OCI-LY3 (cell line): ENCODE measurements at regions not wholly inside any gene's neighbourhood (a gene's known extent, or its start where the extent isn't known, plus 50 kb on each side); places are given as distances from the start of the nearest gene placed in this dataset.

Experiments
- CTCF ChIP-seq: fragments of 200-600, 300-600 bp; sonication (generic); IDR thresholded peaks from 2 replicates; pipeline ENCODE4 v1.5.1; 2014; ENCODE audit warnings: antibody characterized with exemption, low read length, low read depth
- EZH2phosphoT487 ChIP-seq: fragments of 200-600 bp; shearing (Covaris generic); IDR thresholded peaks from 2 replicates; pipeline ENCODE4 v1.6.1; 2018; ENCODE audit warnings: antibody characterized with exemption, mixed run types, low read depth

GRCh38 chr7:32330602-32331001 is 159.6 kb downstream of the LSM5 start:
- TF ChIP-seq CTCF: no peak
- TF ChIP-seq EZH2phosphoT487: no peak
